ENCODE measurements at regions not wholly inside any gene's neighbourhood (a gene's known extent, or its start where the extent isn't known, plus 50 kb on each side); places are given as distances from the start of the nearest gene placed in this dataset.

- DNase-seq (ENCODE audit: low read depth in 2 of 2) = no peak
These were observed 59.8 kb downstream of the SOX11 start for GRCh38 chr2:5751873-5752482.

DNA sequence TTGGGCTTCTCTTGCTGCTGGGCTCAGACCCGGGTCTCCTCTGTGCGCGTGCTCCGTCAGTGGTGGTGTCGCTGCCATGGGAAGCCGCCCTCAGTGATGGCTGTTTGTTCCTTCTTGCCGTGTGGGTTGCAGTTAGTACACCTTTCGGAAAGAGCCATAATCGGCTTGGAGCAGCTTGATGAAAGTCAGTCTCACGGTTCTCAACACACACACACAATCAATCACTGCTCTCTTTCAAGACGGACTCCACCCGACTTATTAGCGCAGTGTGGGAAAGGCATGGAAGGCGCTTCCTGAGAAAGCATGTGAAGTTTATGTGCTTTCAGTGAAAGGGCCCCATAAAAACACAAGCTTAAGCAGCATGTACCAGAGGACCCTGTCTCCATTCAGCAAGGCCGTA is 64.1 kb downstream of the SOX11 start:
- DNase-seq (ENCODE audit: low read depth in 2 of 2) = no peak

DNA sequence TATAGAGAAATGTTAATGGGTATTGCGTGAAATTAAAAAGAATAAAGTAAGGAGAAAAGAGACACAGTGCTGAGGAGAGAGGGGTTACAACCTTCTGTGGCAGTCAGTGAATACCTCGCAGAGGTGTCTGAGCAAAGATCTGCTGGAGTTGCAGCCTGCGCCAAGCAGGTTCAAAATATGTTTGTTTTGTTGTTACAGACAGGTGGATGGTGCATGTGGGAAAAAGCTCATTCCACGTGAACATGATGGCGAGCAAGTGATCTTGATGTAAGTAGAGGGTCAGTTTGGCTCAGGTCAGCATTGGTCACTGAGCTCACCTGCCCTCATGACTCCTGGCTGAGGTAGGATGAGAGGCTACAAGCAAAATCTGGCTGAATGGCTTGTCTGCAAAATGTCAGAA is 66.2 kb downstream of the SOX11 start:
- DNase-seq (ENCODE audit: low read depth in 2 of 2) = no peak

GRCh38 chr2:5759949-5760348 is 67.8 kb downstream of the SOX11 start:
- no peak for DNase-seq (ENCODE audit: low read depth in 2 of 2)

DNA sequence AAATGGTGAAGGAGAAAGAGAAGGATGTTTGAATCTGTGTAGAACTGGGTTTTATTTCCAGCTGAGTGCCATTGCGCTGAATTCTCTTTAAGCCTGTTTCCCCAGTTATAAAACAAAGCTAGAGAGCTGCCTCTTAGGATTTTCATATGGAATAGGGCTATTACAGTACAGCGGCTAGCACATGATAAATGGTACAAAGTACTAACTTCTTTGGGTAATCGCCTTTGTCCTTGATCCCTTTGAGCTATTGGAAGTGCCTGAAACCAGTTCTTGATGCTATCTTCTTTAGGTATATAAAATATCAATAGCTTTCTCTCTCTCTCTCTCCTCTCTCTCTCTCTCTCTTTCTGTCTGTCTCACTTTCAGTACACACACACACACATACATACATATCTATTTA is 71.3 kb downstream of the SOX11 start:
- DNase-seq (ENCODE audit: low read depth in 2 of 2) = no peak

GRCh38 chr2:5764041-5764440 is 71.9 kb downstream of the SOX11 start:
- no peak for DNase-seq (ENCODE audit: low read depth in 2 of 2)

DNA sequence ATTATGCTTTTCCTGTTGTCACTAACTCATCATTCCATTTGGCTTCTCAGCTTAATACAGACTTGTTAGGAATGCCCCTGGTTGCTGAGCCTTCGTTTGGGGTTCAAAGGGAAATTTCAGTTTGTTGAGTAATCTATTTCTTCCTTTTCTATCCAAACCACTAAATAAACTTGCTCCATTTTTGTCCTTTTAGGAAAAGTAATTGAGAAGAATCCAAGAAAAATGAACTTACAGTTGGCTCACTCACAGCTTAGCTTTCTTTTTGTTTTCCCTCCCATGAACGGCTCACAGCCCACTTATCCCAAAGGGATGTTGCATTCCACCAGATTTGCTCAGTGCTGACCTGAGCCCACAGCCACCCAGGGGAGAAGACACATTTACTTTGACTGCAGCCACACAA is 73.9 kb downstream of the SOX11 start:
- no peak for DNase-seq (ENCODE audit: low read depth in 2 of 2)

GRCh38 chr2:5766561-5766960 is 74.4 kb downstream of the SOX11 start:
- DNase-seq (ENCODE audit: low read depth in 2 of 2) = no peak

- no peak for DNase-seq (ENCODE audit: low read depth in 2 of 2)
These were observed 84.9 kb downstream of the SOX11 start for GRCh38 chr2:5777131-5777535.

GRCh38 chr2:5781679-5782078 is 89.5 kb downstream of the SOX11 start:
- no peak for DNase-seq (ENCODE audit: low read depth in 2 of 2)

GRCh38 chr2:5782103-5782502 is 89.9 kb downstream of the SOX11 start:
- DNase-seq (ENCODE audit: low read depth in 2 of 2) = no peak

GRCh38 chr2:5788447-5788846 is 96.3 kb downstream of the SOX11 start:
- DNase-seq (ENCODE audit: low read depth in 2 of 2) = no peak

- DNase-seq (ENCODE audit: low read depth in 2 of 2) = no peak
These were observed 99.2 kb downstream of the SOX11 start for GRCh38 chr2:5791371-5791770.

- DNase-seq (ENCODE audit: low read depth in 2 of 2) = no peak
These were observed 101.8 kb downstream of the SOX11 start for GRCh38 chr2:5794012-5794411.

DNA sequence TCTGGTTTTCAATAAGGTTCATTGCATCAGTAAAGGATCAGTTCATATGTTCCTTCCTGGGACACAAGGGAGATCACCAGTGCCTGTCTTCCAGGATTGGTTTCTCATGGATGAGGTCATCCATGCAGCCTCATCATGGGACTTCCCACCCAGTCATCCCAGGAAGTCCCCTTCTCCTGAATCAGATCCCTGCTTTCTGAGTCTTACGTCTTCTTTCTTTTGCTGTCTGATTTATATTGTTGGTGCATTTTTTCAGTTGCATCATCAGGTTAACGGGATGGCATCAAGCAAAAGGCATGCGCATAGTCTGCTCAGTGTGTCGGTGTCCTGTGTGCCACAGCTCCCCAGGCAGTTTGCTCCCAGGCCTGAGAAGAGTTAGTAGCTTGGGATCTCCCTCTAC is 105.9 kb downstream of the SOX11 start:
- no peak for DNase-seq (ENCODE audit: low read depth in 2 of 2)

- no peak for DNase-seq (ENCODE audit: low read depth in 2 of 2)
These were observed 107.2 kb downstream of the SOX11 start for GRCh38 chr2:5799348-5799747.

- no peak for DNase-seq (ENCODE audit: low read depth in 2 of 2)
These were observed 111.4 kb downstream of the SOX11 start for GRCh38 chr2:5803547-5803946.

DNA sequence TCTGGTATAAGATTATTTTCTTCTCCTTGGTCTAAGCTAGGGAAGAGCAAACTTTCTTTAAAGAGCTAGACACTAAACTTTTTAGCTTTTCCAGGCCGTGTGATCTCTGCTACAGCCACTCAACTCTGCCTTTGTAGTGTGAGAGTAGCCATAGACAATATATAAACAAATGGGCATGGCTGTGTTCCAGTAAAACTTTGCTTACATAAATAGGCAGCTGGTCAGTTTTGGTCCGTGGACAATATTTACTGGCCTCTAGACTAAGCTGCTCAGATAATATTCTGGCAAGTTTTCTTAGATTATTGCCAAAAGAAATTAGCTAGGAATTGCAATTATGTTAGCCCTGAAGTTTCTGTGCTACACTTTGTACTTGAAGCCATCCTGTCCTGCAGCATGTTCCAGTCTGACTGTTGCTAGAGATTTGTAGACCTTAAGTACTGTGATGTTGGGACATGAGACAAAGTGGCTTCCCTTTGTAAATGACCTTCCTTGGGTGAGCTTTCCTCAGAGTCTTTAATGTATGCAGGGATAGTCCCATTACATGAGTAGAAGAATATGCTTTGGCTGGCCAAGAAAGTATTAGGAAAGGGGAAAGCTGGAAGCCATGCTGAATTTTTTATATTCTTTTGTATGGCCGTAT is 126.9 kb downstream of the SOX11 start:
- DNase-seq (ENCODE audit: low read depth in 2 of 2) = no peak

DNA sequence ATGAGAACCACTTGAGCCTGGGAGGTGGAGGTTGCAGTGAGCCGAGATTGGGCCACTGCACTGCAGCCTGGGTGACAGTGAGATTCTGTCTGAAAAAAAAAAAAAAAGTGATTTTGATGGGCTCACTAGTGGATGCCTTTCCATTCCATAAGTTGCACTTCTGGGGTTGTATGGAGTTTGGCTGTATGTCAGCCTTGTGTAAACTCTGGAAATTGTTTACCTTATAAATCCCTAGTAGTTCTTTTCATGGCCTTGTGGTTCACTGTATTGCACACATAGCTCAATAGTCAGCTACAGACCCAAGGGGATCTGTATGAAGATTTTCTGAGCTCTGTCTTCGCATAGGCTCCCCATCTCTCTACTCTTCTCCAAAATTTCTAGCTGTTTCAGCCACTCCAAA is 131.9 kb downstream of the SOX11 start:
- DNase-seq (ENCODE audit: low read depth in 2 of 2) = no peak

- no peak for DNase-seq (ENCODE audit: low read depth in 2 of 2)
These were observed 133.5 kb downstream of the SOX11 start for GRCh38 chr2:5825686-5826085.

DNA sequence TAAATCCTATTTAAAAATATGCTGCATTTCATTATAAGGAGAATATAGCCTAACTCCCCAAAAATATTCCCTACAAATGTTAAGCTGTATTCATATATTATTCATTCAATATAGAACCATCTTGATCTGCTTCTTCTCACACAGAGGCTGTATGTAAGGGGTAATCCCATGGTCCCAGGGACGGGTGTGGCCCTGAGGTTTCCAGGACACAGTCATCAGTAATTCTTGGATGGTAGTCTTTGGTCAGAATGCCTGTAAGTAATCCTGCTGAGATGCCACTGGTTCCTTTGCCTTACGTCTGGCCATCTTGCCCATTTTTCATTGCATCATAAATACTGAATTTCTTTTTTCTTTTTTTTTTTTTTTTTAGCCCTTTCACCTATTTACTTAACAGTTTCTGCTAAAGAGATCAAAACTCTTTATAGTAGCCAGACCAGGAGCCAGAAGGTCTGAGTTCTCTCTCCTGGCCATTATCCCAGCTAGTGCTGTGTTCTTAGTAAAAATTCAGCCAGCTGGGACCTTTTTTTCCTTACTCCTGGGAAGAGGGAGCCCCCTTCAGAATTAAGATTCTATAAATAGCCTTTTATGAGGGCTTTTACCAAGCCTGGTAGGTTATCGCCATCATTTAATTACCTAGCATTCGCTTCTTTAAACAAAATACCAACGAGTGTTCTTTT is 134.9 kb downstream of the SOX11 start:
- no peak for DNase-seq (ENCODE audit: low read depth in 2 of 2)

- no peak for DNase-seq (ENCODE audit: low read depth in 2 of 2)
These were observed 142.3 kb downstream of the SOX11 start for GRCh38 chr2:5834501-5834900.

DNA sequence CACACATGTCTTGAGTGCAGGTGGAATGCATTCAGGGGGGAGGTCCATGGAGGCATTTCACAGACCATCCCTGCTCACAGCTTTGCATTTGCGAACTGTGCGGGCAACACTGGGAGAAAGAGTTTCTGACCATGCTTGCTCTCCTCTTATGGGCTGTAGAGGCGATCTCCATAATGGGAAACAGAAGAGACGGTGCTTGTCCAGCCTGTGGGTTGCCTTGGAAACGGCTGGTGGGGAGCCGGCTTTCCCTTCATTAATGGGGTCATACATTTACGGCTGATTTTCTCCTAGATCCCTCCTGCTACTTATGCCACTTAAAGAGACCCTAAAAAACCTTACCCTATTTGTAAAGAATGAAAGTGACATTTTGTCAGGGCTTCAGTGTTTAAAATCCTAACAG is 147.4 kb downstream of the SOX11 start:
- DNase-seq (ENCODE audit: low read depth in 2 of 2) = no peak
